Upper lobe of right lung (tissue), 1 donor: ENCODE measurements at regions not wholly inside any gene's neighbourhood (a gene's known extent, or its start where the extent isn't known, plus 50 kb on each side); places are given as distances from the start of the nearest gene placed in this dataset.

Source experiments
- ATAC-seq: fragments of 200-7000 bp; cut with Tn5 transposase; one replicate; pipeline ENCODE4 v1.9.1; 2020; ENCODE audit warnings: mild to moderate bottlenecking, moderate library complexity
- DNase-seq: peaks from one replicate; pipeline ENCODE4 v3.0.0-alpha.2; 2020
- H3K27ac ChIP-seq: fragments of 200-600 bp; one replicate; pipeline ENCODE4 v1.8.0; 2022
- H3K27me3 ChIP-seq: fragments of 200-600 bp; one replicate; pipeline ENCODE4 v1.8.0; 2022; ENCODE audit warnings: mild to moderate bottlenecking
- H3K36me3 ChIP-seq: fragments of 200-600 bp; one replicate; pipeline ENCODE4 v1.8.0; 2022
- H3K4me1 ChIP-seq: fragments of 200-600 bp; one replicate; pipeline ENCODE4 v1.8.0; 2022
- H3K4me3 ChIP-seq: fragments of 200-600 bp; one replicate; pipeline ENCODE4 v1.8.0; 2022; ENCODE audit warnings: mild to moderate bottlenecking
- H3K9me3 ChIP-seq: fragments of 200-600 bp; one replicate; pipeline ENCODE4 v1.8.0; 2022
- intact Hi-C: fragments of 100-400 bp; cut with DNase I; formaldehyde crosslinking; loops from one replicate; pipeline ENCODE4 v1.11.0; 2022
- TF ChIP-seq, protein P1 (sequence below): fragments of 200-600 bp; IDR thresholded peaks from one replicate; pipeline ENCODE4 v1.8.0; 2022; ENCODE audit warnings: antibody characterized with exemption
- donor health status: DM: no; HTN: yes; CAD: no; lungs with severe emphysema.

DNA sequence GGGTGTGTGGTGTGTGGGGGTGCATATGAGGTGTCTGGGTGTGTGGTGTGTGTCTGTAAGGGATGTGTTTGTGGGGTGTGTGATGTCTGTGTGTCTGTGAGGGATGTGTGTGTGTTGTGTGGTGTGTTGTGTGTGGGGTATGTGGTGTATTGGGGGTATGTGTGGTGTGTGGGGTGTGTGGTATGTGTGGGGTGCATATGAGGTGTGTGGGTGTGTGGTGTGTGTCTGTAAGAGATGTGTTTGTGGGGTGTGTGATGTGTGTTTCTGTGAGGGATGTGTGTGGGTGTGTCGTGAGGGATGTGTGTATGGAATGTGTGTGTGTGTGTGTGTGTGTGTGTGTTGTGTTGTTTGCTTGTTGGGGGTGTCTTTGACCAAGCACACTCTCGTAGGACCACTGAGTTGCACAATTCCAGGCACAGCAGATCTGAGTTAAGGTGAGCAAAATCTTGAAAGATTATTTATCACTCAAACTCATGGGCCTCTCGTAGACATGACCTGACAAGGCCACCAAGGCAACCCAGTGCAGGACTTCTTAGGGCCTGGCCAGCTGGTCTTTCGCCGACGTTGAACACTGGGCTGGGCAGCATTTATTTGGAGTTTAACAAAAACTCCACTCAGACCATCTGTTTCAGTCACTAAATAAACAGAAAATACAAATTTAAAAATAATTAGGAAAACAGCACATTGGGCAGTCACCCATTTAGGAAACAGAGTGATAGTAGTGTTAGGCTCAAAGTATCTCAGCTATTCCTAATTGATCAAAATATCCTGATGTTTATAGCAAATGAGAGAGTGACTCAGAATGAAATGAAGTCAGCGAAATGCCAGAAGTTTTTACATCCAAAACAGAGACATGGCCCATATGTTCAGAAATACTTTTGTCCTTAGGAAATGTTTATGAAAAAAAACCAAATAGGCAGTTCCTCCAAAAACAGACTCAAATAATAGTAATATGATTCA, 301.1 kb downstream of the FGF9 start:
- ATAC-seq, result no peak
- H3K27me3 ChIP-seq, result no peaks in the 10 kb centered on the region

DNA sequence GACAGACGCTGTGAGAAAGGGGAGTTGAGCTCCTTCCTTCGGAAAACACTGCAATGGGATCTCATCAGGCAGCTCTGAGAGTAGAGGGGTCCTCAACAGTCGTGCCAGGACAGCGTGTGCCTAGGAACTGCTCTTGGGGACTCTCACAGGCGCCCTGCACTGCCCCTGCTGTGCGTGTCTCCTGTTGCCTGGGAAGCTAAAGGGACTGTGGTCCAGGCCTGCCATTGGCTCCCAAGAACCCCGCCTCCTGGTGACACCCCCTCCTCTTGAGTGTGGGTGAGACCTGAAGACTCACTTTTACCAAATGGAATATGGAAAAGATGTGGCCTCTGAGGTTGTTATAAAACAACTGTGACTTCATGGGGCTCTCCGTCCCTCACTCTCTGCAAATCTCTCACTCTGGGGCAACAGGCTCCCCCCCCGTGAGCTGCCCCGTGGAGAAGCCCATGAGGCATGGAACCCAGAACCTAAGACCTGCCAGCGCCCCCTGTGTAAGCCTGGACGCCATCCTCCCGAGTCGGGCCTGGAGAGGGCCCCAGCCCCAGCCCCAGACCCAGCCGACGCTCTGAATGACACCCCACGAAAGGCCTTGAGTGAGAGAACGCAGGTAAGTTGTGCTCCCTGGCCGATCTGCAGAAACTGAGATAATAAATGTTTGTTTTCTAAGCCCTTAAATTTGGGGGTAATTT, 302.7 kb downstream of the FGF9 start:
- H3K36me3 ChIP-seq, result no peaks in the 10 kb centered on the region
- ATAC-seq (no peak), DNase-seq (no peak)
- no peaks in the 10 kb centered on the region for H3K4me1 ChIP-seq
- H3K9me3 ChIP-seq, result no peaks in the 10 kb centered on the region
- H3K27me3 ChIP-seq, result no peaks in the 10 kb centered on the region
- intact Hi-C loops, result no loop called here
- TF ChIP-seq, protein P1, sequence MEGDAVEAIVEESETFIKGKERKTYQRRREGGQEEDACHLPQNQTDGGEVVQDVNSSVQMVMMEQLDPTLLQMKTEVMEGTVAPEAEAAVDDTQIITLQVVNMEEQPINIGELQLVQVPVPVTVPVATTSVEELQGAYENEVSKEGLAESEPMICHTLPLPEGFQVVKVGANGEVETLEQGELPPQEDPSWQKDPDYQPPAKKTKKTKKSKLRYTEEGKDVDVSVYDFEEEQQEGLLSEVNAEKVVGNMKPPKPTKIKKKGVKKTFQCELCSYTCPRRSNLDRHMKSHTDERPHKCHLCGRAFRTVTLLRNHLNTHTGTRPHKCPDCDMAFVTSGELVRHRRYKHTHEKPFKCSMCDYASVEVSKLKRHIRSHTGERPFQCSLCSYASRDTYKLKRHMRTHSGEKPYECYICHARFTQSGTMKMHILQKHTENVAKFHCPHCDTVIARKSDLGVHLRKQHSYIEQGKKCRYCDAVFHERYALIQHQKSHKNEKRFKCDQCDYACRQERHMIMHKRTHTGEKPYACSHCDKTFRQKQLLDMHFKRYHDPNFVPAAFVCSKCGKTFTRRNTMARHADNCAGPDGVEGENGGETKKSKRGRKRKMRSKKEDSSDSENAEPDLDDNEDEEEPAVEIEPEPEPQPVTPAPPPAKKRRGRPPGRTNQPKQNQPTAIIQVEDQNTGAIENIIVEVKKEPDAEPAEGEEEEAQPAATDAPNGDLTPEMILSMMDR, result no peak
- no peak overlapping the region for H3K4me3 ChIP-seq
- H3K27ac ChIP-seq, result no peak overlapping the region

More for the DNA sequence above, 301.1 kb downstream of the FGF9 start:
- TF ChIP-seq, protein P1, result no peak
- H3K4me1 ChIP-seq, result no peaks in the 10 kb centered on the region
- H3K9me3 ChIP-seq, result no peaks in the 10 kb centered on the region
- DNase-seq, result no peak
- no peaks in the 10 kb centered on the region for H3K36me3 ChIP-seq
- no peak overlapping the region for H3K27ac ChIP-seq
- intact Hi-C loops, result no loop called here
- H3K4me3 ChIP-seq, result no peak overlapping the region

DNA sequence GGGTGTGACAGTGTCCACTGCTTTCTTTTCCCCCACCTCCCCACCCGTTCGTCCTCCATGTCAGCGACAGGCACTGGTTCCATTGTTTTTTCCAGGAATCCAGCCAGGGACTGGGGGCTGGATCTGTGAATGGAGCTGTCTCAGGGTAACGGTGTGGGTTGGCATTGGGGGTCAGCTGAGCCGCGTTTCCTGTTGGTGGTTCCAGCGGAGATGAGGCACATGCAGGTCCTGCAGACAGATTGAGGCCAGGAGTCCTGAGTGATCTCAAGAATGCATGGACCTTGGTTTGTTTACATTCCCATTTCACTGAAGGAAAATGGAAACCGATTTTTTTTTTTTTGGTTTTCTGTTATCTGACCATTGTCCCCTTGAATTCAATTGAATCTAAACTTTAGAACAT, 303.9 kb downstream of the FGF9 start:
- intact Hi-C loops, result no loop called here
- no peak overlapping the region for H3K27ac ChIP-seq
- no peaks in the 10 kb centered on the region for H3K36me3 ChIP-seq
- no peaks in the 10 kb centered on the region for H3K9me3 ChIP-seq
- no peaks in the 10 kb centered on the region for H3K4me1 ChIP-seq
- DNase-seq (no peak), ATAC-seq (no peak)
- TF ChIP-seq, protein P1, result no peak
- no peaks in the 10 kb centered on the region for H3K27me3 ChIP-seq
- no peak overlapping the region for H3K4me3 ChIP-seq

DNA sequence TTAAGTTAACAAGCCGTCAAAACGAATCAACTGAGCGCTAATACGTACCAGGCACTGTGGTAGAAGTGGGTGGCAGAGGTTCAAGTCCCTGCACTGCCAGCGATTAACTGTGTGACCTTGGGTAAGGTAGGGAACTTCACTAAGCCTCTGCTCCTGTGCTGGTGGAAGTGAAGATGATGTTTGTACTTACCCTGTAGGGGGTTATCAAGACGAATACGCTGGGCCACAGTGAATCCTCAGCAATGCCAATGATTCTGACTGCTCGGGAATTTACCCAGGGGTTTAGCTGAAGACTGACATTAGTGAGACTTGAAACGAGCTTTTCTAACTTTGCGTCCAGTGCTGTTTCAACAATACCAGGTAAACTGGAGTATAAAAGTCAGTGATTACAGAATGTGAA, 305.3 kb downstream of the FGF9 start:
- Histone ChIP-seq H3K27me3 (no peaks in the 10 kb centered on the region), H3K27ac (no peak overlapping the region), H3K36me3 (no peaks in the 10 kb centered on the region), H3K4me3 (no peak overlapping the region), H3K9me3 (no peaks in the 10 kb centered on the region), H3K4me1 (no peaks in the 10 kb centered on the region)
- intact Hi-C loops, result no loop called here
- no peak for ATAC-seq
- no peak for DNase-seq
- TF ChIP-seq, protein P1, result no peak

DNA sequence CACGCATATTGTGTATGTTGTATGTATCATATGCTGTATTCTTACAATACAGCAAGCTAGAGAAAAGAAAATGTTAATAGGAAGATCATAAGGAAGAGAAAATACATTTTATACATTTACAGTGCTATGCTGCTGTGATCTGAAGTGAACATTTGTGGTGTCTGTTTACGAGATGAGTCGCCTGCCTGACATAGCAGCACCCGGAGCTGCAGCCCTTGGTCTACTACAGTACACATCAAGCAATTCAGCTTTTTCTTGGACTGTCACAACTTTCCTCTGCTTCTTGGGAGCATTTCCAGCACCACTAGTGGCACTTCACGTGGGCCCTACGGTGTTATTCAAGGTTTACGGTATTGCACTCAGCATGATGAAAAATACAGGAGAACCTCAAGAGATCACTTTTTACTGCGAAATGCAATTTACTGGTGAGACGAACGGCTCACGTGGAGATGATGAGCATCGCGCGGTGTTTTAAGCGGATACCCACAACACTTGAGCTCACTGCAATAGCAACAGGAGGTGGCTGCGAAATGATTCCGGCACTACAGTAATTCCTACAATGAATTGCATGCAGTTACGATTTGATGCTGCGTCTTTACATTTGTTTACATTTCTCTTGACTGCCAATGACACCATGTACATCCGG, 308.4 kb downstream of the FGF9 start:
- TF ChIP-seq, protein P1, result no peak
- no peaks in the 10 kb centered on the region for H3K27me3 ChIP-seq
- H3K4me1 ChIP-seq, result no peaks in the 10 kb centered on the region
- no peaks in the 10 kb centered on the region for H3K9me3 ChIP-seq
- H3K36me3 ChIP-seq, result no peaks in the 10 kb centered on the region
- no peak overlapping the region for H3K4me3 ChIP-seq
- intact Hi-C loops, result no loop called here
- no peak for DNase-seq
- H3K27ac ChIP-seq, result no peak overlapping the region
- no peak for ATAC-seq
